Panc1 (cell line): ENCODE measurements at regions not wholly inside any gene's neighbourhood (a gene's known extent, or its start where the extent isn't known, plus 50 kb on each side); places are given as distances from the start of the nearest gene placed in this dataset.

Source experiments
- ATAC-seq: fragments of 200-7000 bp; cut with Tn5 transposase; 2 replicates; pipeline ENCODE4 v1.9.1; 2020; ENCODE audit warnings: mild to moderate bottlenecking, moderate library complexity
- BruUV-seq: library from RNA; stranded (reverse); fragments of 400-500 nt; replicated peaks from 2 replicates; lab custom pipeline; 2021; lab: Mats Ljungman, UMichigan
- CTCF ChIA-PET: fragments of 300-600 bp; sonication (Branson Sonifier 250); formaldehyde crosslinking; loops from one replicate; lab custom pipeline; 2022; ENCODE audit warnings: antibody characterized with exemption; lab: Charles Lee
- POLR2A ChIA-PET: fragments of 300-600 bp; sonication (Branson Sonifier 250); formaldehyde crosslinking; loops from one replicate; lab custom pipeline; 2022; ENCODE audit warnings: antibody characterized with exemption; lab: Charles Lee
- DNase-seq: peaks from one replicate; pipeline ENCODE4 v3.0.0-alpha.2; 2010; ENCODE audit warnings: low read depth, low spot score
- H3K27ac ChIP-seq: 2 replicates; pipeline ENCODE4 v1.5.1; 2011; ENCODE audit warnings: mild to moderate bottlenecking, low read length, inconsistent platforms
- H3K27me3 ChIP-seq: fragments of 200-500 bp; sonication (Bioruptor generic); 2 replicates; pipeline ENCODE4 v1.6.0; 2014; ENCODE audit warnings: low read length, inconsistent platforms; ENCODE audit not compliant: control insufficient read depth, insufficient read depth
- H3K36me3 ChIP-seq: fragments of 200-500 bp; sonication (Bioruptor generic); 2 replicates; pipeline ENCODE4 v1.5.1; 2014; ENCODE audit warnings: inconsistent platforms, mild to moderate bottlenecking, low read length, moderate library complexity; ENCODE audit not compliant: control insufficient read depth, insufficient read depth
- H3K4me1 ChIP-seq: 2 replicates; pipeline ENCODE4 v1.5.1; 2011; ENCODE audit warnings: inconsistent platforms, mild to moderate bottlenecking, low read length, moderate library complexity; ENCODE audit not compliant: control insufficient read depth, insufficient read depth
- H3K4me3 ChIP-seq, 2 experiments: 2 replicates each; pipeline ENCODE4 v1.5.1; 2011 to 2012; ENCODE audit warnings: low read depth in 2 of 2, low read length in 2 of 2, mild to moderate bottlenecking in 2 of 2, inconsistent platforms in 1 of 2, moderate library complexity in 1 of 2
- H3K9me3 ChIP-seq: fragments of 200-500 bp; sonication (Bioruptor generic); 2 replicates; pipeline ENCODE4 v1.5.1; 2014; ENCODE audit warnings: low read depth, mild to moderate bottlenecking, inconsistent platforms, low read length, moderate library complexity; ENCODE audit not compliant: control insufficient read depth, insufficient read depth
- POLR2AphosphoS5 ChIP-seq: IDR thresholded peaks from 2 replicates; pipeline ENCODE4 v1.6.1; 2012; ENCODE audit warnings: mild to moderate bottlenecking, low read depth, low read length, moderate library complexity
- SIN3A ChIP-seq: IDR thresholded peaks from 2 replicates; pipeline ENCODE4 v1.6.1; 2012; ENCODE audit warnings: low read depth, mild to moderate bottlenecking, low read length, moderate library complexity, borderline replicate concordance; ENCODE audit not compliant: insufficient read depth
- TCF7L2 ChIP-seq: IDR thresholded peaks from 2 replicates; pipeline ENCODE4 v1.6.1; 2011; ENCODE audit warnings: mild to moderate bottlenecking, low read depth, low read length, inconsistent platforms
- in situ Hi-C: cut with HindIII; loops from 2 replicates; pipeline ENCODE4 v1.10.0; 2016; ENCODE audit warnings: low sequenced_read_pairs, low pct_unique_long_range_greater_than_20kb
- intact Hi-C: fragments of 100-400 bp; cut with micrococcal nuclease; formaldehyde crosslinking; loops from one replicate; pipeline ENCODE4 v1.10.0; 2022; ENCODE audit not compliant: unreplicated experiment
- TF ChIP-seq, protein P1 (sequence below): fragments of 450-650 bp; IDR thresholded peaks from 2 replicates; pipeline ENCODE4 v1.5.1; 2017; ENCODE audit warnings: mild to moderate bottlenecking
- TF ChIP-seq, protein P2 (sequence below), 2 experiments: IDR thresholded peaks; 2 replicates each; pipeline ENCODE4 v1.6.1; 2011 to 2012; ENCODE audit warnings: low read depth in 2 of 2, control low read depth in 1 of 2, low read length in 1 of 2, mild to moderate bottlenecking in 1 of 2, moderate library complexity in 1 of 2; ENCODE audit not compliant: insufficient read depth in 1 of 2

DNA sequence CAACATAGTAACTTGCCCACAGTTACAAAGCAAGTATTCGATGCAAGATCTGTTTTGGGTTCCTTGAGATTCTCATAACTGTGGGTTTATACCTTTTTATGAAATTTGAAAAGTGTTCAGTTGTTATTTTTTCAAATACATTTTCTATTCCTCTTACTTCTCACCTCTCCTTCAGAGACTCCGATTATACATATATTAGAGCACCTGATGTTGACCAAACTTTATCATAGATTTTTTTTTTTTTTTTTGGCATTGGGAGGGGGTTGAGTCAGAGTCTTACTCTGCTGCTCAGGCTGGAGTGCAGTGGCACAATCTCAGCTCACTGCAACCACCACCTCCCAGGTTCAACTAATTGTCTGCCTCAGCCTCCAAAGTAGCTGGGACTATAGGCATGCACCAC, 51.3 kb upstream of the RBBP6 start:
- ChIA-PET CTCF (no interaction called here), POLR2A (interaction anchor here (0.7 kb wide), 1 partner anchor 127 kb away, joined by 6 read pairs; no protein-coding TSS in a partner anchor)
- ATAC-seq (no peak), DNase-seq (no peak)
- no TSS peak for BruUV-seq
- TF ChIP-seq, protein P1, sequence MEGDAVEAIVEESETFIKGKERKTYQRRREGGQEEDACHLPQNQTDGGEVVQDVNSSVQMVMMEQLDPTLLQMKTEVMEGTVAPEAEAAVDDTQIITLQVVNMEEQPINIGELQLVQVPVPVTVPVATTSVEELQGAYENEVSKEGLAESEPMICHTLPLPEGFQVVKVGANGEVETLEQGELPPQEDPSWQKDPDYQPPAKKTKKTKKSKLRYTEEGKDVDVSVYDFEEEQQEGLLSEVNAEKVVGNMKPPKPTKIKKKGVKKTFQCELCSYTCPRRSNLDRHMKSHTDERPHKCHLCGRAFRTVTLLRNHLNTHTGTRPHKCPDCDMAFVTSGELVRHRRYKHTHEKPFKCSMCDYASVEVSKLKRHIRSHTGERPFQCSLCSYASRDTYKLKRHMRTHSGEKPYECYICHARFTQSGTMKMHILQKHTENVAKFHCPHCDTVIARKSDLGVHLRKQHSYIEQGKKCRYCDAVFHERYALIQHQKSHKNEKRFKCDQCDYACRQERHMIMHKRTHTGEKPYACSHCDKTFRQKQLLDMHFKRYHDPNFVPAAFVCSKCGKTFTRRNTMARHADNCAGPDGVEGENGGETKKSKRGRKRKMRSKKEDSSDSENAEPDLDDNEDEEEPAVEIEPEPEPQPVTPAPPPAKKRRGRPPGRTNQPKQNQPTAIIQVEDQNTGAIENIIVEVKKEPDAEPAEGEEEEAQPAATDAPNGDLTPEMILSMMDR = no peak
- TF ChIP-seq, protein P2, sequence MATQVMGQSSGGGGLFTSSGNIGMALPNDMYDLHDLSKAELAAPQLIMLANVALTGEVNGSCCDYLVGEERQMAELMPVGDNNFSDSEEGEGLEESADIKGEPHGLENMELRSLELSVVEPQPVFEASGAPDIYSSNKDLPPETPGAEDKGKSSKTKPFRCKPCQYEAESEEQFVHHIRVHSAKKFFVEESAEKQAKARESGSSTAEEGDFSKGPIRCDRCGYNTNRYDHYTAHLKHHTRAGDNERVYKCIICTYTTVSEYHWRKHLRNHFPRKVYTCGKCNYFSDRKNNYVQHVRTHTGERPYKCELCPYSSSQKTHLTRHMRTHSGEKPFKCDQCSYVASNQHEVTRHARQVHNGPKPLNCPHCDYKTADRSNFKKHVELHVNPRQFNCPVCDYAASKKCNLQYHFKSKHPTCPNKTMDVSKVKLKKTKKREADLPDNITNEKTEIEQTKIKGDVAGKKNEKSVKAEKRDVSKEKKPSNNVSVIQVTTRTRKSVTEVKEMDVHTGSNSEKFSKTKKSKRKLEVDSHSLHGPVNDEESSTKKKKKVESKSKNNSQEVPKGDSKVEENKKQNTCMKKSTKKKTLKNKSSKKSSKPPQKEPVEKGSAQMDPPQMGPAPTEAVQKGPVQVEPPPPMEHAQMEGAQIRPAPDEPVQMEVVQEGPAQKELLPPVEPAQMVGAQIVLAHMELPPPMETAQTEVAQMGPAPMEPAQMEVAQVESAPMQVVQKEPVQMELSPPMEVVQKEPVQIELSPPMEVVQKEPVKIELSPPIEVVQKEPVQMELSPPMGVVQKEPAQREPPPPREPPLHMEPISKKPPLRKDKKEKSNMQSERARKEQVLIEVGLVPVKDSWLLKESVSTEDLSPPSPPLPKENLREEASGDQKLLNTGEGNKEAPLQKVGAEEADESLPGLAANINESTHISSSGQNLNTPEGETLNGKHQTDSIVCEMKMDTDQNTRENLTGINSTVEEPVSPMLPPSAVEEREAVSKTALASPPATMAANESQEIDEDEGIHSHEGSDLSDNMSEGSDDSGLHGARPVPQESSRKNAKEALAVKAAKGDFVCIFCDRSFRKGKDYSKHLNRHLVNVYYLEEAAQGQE (IDR thresholded peaks at IDR 0.05; ENCODE audit: insufficient read depth in 1 of 2, low read depth in 2 of 2, low read length in 1 of 2) = no peak
- TF ChIP-seq POLR2AphosphoS5 (no peak), SIN3A (no peak), TCF7L2 (no peak)
- Histone ChIP-seq H3K27ac (no peak overlapping the region), H3K4me1 (no peaks in the 10 kb centered on the region), H3K27me3 (0 out of 2 replicates have a peak, but pooled peaks cover 2% of the 10 kb centered on the region), H3K4me3 (no peak overlapping the region), H3K36me3 (no peaks in the 10 kb centered on the region), H3K9me3 (no peaks in the 10 kb centered on the region)
- intact Hi-C loops = no loop called here
- in situ Hi-C loops = no loop called here
